ENCODE measurements at regions not wholly inside any gene's neighbourhood (a gene's known extent, or its start where the extent isn't known, plus 50 kb on each side); places are given as distances from the start of the nearest gene placed in this dataset.

DNA sequence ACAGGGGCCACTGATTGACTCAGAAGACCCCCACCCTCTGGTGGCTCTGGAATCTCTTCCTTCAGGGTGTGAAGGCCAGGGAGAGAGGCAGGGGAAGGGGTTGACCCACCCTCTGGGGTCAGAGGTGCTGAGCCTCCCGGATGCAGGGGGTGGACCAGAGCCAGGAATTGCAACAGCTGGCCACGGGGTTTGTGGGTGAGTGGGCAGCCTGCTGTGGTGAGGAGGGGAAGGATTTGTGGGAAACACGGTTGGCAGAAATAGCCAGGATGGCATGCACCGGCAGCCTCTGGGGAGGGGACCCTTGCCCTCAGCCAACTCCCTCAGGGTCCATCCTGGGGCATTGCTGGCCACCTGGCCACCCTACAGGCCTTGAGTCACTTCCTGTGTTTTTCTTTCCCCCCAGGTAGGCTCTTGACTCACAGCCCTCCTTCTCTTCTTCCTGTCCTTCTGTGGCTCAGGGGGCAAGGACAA is 92.8 kb downstream of the MRPL14 start:
- TF ChIP-seq EP300 (IDR thresholded peaks at IDR 0.05) (no peak), POLR2AphosphoS5 (IDR thresholded peaks at IDR 0.05) (no peak)

Measured in sigmoid colon (tissue), 4 donors.